ENCODE measurements at regions not wholly inside any gene's neighbourhood (a gene's known extent, or its start where the extent isn't known, plus 50 kb on each side); places are given as distances from the start of the nearest gene placed in this dataset.

DNA sequence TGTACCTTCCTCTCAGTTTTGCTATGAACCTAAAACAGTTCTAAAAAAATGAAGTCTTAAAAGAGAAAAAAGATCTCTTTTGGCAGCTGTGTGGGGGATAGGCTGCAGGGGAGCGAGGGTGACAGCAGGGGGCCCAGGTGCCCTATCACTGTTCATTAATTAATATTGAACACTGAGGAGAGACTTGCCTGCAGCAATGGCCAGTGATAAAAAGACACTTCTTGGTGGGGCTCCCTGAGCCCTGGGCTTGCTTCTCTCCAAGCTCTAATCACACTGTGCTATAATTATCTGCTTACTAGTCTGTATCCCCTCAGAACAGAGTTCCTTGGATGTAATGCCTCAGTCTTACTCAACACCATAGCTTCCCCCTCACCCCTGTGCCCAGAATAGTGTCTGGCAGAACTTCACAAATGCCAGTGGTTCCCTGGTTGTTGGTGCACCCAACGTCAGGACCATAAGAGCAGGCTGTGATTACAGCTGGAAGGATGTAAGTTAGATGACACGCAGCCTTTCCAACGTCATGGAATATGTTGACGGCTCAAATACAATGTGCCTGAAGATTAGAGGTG, 52.0 kb upstream of the IRX6 start:
- TF ChIP-seq, protein P1, sequence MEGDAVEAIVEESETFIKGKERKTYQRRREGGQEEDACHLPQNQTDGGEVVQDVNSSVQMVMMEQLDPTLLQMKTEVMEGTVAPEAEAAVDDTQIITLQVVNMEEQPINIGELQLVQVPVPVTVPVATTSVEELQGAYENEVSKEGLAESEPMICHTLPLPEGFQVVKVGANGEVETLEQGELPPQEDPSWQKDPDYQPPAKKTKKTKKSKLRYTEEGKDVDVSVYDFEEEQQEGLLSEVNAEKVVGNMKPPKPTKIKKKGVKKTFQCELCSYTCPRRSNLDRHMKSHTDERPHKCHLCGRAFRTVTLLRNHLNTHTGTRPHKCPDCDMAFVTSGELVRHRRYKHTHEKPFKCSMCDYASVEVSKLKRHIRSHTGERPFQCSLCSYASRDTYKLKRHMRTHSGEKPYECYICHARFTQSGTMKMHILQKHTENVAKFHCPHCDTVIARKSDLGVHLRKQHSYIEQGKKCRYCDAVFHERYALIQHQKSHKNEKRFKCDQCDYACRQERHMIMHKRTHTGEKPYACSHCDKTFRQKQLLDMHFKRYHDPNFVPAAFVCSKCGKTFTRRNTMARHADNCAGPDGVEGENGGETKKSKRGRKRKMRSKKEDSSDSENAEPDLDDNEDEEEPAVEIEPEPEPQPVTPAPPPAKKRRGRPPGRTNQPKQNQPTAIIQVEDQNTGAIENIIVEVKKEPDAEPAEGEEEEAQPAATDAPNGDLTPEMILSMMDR (IDR thresholded peaks at IDR 0.05; ENCODE audit: unreplicated experiment) = no peak
- POLR2A ChIA-PET = no interaction called here
- Mint-ChIP-seq H3K27ac (ENCODE audit: low read depth, unreplicated experiment) (no peak overlapping the region), H3K4me1 (ENCODE audit: insufficient read depth, unreplicated experiment) (peaks cover 8% of the 10 kb centered on the region), H3K4me3 (ENCODE audit: unreplicated experiment) (no peak overlapping the region), H3K9me3 (ENCODE audit: unreplicated experiment) (peaks cover 7% of the 10 kb centered on the region), H3K36me3 (ENCODE audit: insufficient read depth, unreplicated experiment) (no peaks in the 10 kb centered on the region), H3K27me3 (ENCODE audit: insufficient read depth, unreplicated experiment) (no peaks in the 10 kb centered on the region)
- intact Hi-C loops (cut with micrococcal nuclease) = no loop called here
- no TSS peak for BruUV-seq (replicated peaks)
- CTCF ChIA-PET = no interaction called here
- DNase-seq (ENCODE audit: unreplicated experiment) = no peak

DNA sequence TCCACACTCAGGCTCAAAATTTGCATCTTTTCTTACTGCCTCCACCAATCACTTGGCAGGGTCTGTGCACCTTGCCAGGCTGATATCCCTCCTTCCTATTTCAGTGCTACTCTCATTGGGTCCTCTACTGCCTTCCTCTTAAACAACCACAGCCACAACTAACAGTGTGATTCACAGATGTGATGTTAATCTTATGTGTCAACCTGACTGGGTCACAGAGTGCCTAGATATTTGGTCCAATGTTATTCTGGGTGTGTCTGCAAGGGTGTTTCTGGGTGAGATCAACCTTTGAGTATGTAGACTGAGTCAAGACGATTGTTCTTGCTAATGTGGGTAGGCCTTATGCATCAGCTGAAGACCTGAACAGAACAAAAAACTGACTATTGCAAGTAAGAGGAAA, 51.3 kb upstream of the IRX6 start:
- no peak for DNase-seq (ENCODE audit: unreplicated experiment)
- no TSS peak for BruUV-seq (replicated peaks)
- peaks cover 7% of the 10 kb centered on the region for H3K9me3 Mint-ChIP-seq (ENCODE audit: unreplicated experiment)
- H3K4me1 Mint-ChIP-seq (ENCODE audit: insufficient read depth, unreplicated experiment) = peaks cover 14% of the 10 kb centered on the region
- H3K36me3 Mint-ChIP-seq (ENCODE audit: insufficient read depth, unreplicated experiment) = no peaks in the 10 kb centered on the region
- TF ChIP-seq, protein P1 (IDR thresholded peaks at IDR 0.05; ENCODE audit: unreplicated experiment) = no peak
- ChIA-PET CTCF (no interaction called here), POLR2A (interaction anchor here (1.3 kb wide), 1 partner anchor 8 kb away, joined by 3 read pairs; no protein-coding TSS in a partner anchor)
- no peak overlapping the region for H3K27ac Mint-ChIP-seq (ENCODE audit: low read depth, unreplicated experiment)
- no peaks in the 10 kb centered on the region for H3K27me3 Mint-ChIP-seq (ENCODE audit: insufficient read depth, unreplicated experiment)
- H3K4me3 Mint-ChIP-seq (ENCODE audit: unreplicated experiment) = no peak overlapping the region
- intact Hi-C loops (cut with micrococcal nuclease) = no loop called here

DNA sequence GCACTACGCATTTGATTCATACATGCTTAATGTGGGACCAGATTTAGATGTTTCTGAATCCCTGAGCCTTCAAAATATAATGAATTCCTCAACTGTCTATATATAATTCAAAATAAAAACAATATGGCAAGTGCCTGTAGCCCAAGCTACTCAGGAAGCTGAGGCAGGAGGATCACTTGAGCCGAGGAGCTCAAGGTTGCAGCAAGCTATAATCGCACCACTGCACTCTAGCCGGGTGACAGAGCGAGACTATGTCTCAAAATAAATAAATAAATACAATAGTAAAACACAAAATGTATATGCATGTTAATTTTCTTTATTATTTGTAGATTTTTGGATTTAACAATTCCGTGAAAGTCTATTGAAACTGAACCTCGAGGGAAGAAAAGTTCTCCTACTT, 50.6 kb upstream of the IRX6 start:
- intact Hi-C loops (cut with micrococcal nuclease) = no loop called here
- Mint-ChIP-seq H3K27ac (ENCODE audit: low read depth, unreplicated experiment) (no peak overlapping the region), H3K9me3 (ENCODE audit: unreplicated experiment) (peaks cover 7% of the 10 kb centered on the region), H3K36me3 (ENCODE audit: insufficient read depth, unreplicated experiment) (no peaks in the 10 kb centered on the region), H3K4me3 (ENCODE audit: unreplicated experiment) (no peak overlapping the region), H3K4me1 (ENCODE audit: insufficient read depth, unreplicated experiment) (peaks cover 20% of the 10 kb centered on the region), H3K27me3 (ENCODE audit: insufficient read depth, unreplicated experiment) (no peaks in the 10 kb centered on the region)
- DNase-seq (ENCODE audit: unreplicated experiment) = no peak
- BruUV-seq (replicated peaks) = no TSS peak
- TF ChIP-seq, protein P1 (IDR thresholded peaks at IDR 0.05; ENCODE audit: unreplicated experiment) = no peak
- POLR2A ChIA-PET = interaction anchor here (1.3 kb wide), 1 partner anchor 8 kb away, joined by 3 read pairs; no protein-coding TSS in a partner anchor
- CTCF ChIA-PET = no interaction called here

DNA sequence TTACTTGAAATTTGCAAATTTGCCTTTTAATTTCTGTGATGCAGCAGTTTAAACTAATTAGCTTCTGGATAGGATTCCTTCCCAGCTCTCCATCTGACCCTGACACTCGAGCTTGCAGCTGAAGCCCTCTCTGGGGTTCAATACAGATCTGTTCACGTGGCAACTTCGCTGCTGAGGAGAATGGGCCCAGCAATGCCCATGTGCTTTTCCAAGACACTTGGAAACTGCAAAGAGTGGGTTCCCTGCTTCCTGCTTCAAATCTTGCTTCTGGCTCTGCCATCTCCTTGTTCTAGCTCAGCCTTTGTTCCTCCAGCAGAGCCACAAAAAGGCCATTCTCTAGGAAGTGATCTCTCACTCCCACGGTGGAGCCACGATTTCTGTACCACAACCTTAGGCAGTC, 50.0 kb upstream of the IRX6 start:
- CTCF ChIA-PET = interaction anchor here (0.6 to 1.6 kb wide), 3 partner anchors 16 to 429 kb away, joined by 4 read pairs; no protein-coding TSS in a partner anchor

More for the DNA sequence above, 50.0 kb upstream of the IRX6 start:
- no TSS peak for BruUV-seq (replicated peaks)
- Mint-ChIP-seq H3K9me3 (ENCODE audit: unreplicated experiment) (peaks cover 7% of the 10 kb centered on the region), H3K27ac (ENCODE audit: low read depth, unreplicated experiment) (no peak overlapping the region), H3K36me3 (ENCODE audit: insufficient read depth, unreplicated experiment) (no peaks in the 10 kb centered on the region), H3K4me1 (ENCODE audit: insufficient read depth, unreplicated experiment) (peaks cover 26% of the 10 kb centered on the region), H3K27me3 (ENCODE audit: insufficient read depth, unreplicated experiment) (no peaks in the 10 kb centered on the region), H3K4me3 (ENCODE audit: unreplicated experiment) (no peak overlapping the region)
- intact Hi-C loops (cut with micrococcal nuclease) = no loop called here
- POLR2A ChIA-PET = interaction anchor here (0.6 to 1.3 kb wide), 2 partner anchors 9 to 1965 kb away, joined by 3 read pairs; no protein-coding TSS in a partner anchor
- TF ChIP-seq, protein P1 (IDR thresholded peaks at IDR 0.05; ENCODE audit: unreplicated experiment) = no peak
- DNase-seq (ENCODE audit: unreplicated experiment) = no peak
